ENCODE measurements at regions not wholly inside any gene's neighbourhood (a gene's known extent, or its start where the extent isn't known, plus 50 kb on each side); places are given as distances from the start of the nearest gene placed in this dataset.

GRCh38 chr2:220005362-220005761 is 377.9 kb downstream of the SLC4A3 start:
- TF ChIP-seq ZNF785 (tag by site-specific recombination; IDR thresholded peaks at IDR 0.05) (no peak), CTCF (tag by site-specific recombination; IDR thresholded peaks at IDR 0.05) (no peak), ZNF692 (tag by site-specific recombination; IDR thresholded peaks at IDR 0.05) (no peak), ZNF791 (tag by site-specific recombination; IDR thresholded peaks at IDR 0.05) (no peak), ZFP41 (tag by site-specific recombination; IDR thresholded peaks at IDR 0.05; ENCODE audit: borderline replicate concordance) (no peak), REST (tag by site-specific recombination; IDR thresholded peaks at IDR 0.05) (no peak), ZSCAN16 (tag by site-specific recombination; IDR thresholded peaks at IDR 0.05) (no peak), ZNF571 (tag by site-specific recombination; IDR thresholded peaks at IDR 0.05) (no peak), ZNF175 (tag by site-specific recombination; IDR thresholded peaks at IDR 0.05) (no peak), PRDM1 (tag by site-specific recombination; IDR thresholded peaks at IDR 0.05) (no peak), ZNF530 (tag by site-specific recombination; IDR thresholded peaks at IDR 0.05; ENCODE audit: low read depth) (no peak), RBAK (tag by site-specific recombination; IDR thresholded peaks at IDR 0.05) (no peak), ZNF701 (tag by site-specific recombination; IDR thresholded peaks at IDR 0.05) (no peak), ZEB2 (tag by site-specific recombination; IDR thresholded peaks at IDR 0.05) (no peak)
